Muscle of leg (tissue), 3 donors: ENCODE measurements at regions not wholly inside any gene's neighbourhood (a gene's known extent, or its start where the extent isn't known, plus 50 kb on each side); places are given as distances from the start of the nearest gene placed in this dataset.
A peak's percentile ranks its signal among the peaks of the same experiment; 100 is the strongest.
"Not testable (repeated sequence)": the region's sequence is repeated elsewhere in the genome, so short reads cannot be mapped to it uniquely, and the experiment has no call there.

ENCODE experiments used
- DNase-seq: peaks from one replicate; pipeline ENCODE4 v3.0.0; 2013
- H3K27ac ChIP-seq: one replicate; pipeline ENCODE4 v1.5.1; 2013; ENCODE audit warnings: mild to moderate bottlenecking, low read length, control low read depth
- H3K27me3 ChIP-seq: one replicate; pipeline ENCODE4 v1.6.1; 2013; ENCODE audit warnings: low read length; ENCODE audit not compliant: control insufficient read depth, insufficient read depth
- H3K36me3 ChIP-seq: one replicate; pipeline ENCODE4 v1.6.1; 2013; ENCODE audit warnings: low read length; ENCODE audit not compliant: control insufficient read depth, insufficient read depth
- H3K4me1 ChIP-seq: one replicate; pipeline ENCODE4 v1.6.1; 2013; ENCODE audit warnings: low read length; ENCODE audit not compliant: control insufficient read depth, insufficient read depth
- H3K4me3 ChIP-seq: one replicate; pipeline ENCODE4 v1.5.1; 2013; ENCODE audit warnings: low read length, control low read depth
- H3K9me3 ChIP-seq: replicated peaks from 2 replicates; pipeline ENCODE4 v1.6.1; 2013; ENCODE audit warnings: low read depth, low read length; ENCODE audit not compliant: control insufficient read depth
- WGBS: methylation state at CpG from one replicate; pipeline ENCODE4 v1.1.5; 2013; ENCODE audit warnings: missing lambda C conversion rate; ENCODE audit not compliant: insufficient coverage; 5-methylcytosine and 5-hydroxymethylcytosine counted together

- no peak overlapping the region for H3K4me3 ChIP-seq
- peaks cover 9% of the 10 kb centered on the region for H3K4me1 ChIP-seq
- no peaks in the 10 kb centered on the region for H3K27me3 ChIP-seq
- 4% methylated on average over 3 of the region's 4 CpGs for WGBS
- peak; percentile 90 for DNase-seq
- no peaks in the 10 kb centered on the region for H3K36me3 ChIP-seq
- peak overlapping the region; percentile 77 for H3K27ac ChIP-seq
- H3K9me3 ChIP-seq = no peaks in the 10 kb centered on the region
Measured at GRCh38 chr1:58968360-58968952, 184.6 kb upstream of the JUN start.

- H3K27ac ChIP-seq = peak overlapping the region; percentile 77
- not testable (repeated sequence) for DNase-seq, H3K4me3 ChIP-seq, H3K27me3 ChIP-seq, H3K36me3 ChIP-seq, H3K9me3 ChIP-seq, H3K4me1 ChIP-seq
Measured at GRCh38 chr1:58969176-58969575, 185.3 kb upstream of the JUN start.

DNA sequence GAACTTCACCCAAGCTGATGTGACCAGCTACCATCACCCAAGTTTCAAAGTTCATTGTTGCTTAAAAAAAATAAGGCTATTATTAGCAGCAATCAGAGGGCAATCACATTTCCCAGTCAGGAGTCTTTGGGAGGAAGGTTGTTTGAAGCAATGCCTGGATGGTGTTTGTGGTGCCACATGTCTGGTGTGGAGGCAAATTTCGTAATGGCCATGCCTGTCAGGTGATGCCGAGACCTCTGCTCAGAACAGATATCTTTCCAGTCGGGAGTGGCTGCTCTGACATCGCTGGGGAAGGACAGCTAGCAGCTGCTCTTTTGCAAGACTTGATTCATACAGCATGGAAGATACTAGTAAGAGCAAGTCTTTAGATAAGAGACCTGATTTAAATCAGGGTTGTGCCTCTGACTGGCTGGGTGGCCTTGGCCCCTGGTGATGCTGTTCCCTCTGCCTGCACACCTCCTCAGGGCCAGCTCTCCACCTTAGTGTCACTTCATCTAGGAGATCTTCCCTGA lies 187.8 kb upstream of the JUN start:
- Histone ChIP-seq H3K9me3 (no peaks in the 10 kb centered on the region), H3K27ac (no peak overlapping the region), H3K4me1 (peaks cover 9% of the 10 kb centered on the region), H3K36me3 (no peaks in the 10 kb centered on the region), H3K27me3 (no peaks in the 10 kb centered on the region), H3K4me3 (no peak overlapping the region)
- DNase-seq = peak; percentile 16
- WGBS = 68% methylated on average over 4 of the region's 4 CpGs

- H3K27me3 ChIP-seq = no peaks in the 10 kb centered on the region
- no peak for DNase-seq
- no CpG with 5 or more reads among the region's 3 CpGs for WGBS
Measured at GRCh38 chr1:58975888-58976287, 192.0 kb upstream of the JUN start.

DNA sequence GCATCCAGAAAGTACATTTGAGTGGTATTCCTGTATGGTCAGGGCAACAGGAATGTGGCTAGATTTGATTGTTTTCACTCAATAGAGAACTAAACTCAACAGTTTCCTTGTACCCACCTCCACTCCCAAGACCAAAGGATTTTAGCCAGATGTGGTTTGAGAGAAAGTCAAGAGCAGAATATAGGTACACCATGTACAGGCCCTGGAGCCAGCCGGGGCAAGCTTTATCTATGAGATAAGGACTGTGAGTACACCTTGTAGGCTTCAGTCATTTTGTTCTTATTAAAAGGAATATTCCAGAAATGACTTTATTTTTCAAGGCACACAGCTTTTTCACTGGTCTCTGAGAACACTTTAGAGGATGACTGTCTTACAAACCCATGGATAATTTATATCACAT lies 192.4 kb upstream of the JUN start:
- Histone ChIP-seq H3K4me1 (peaks cover 4% of the 10 kb centered on the region), H3K27me3 (no peaks in the 10 kb centered on the region), H3K27ac (no peak overlapping the region), H3K9me3 (no peaks in the 10 kb centered on the region), H3K36me3 (no peaks in the 10 kb centered on the region), H3K4me3 (no peak overlapping the region)
- WGBS = no CpG with 5 or more reads among the region's 1 CpG
- DNase-seq = no peak

More at GRCh38 chr1:58975888-58976287, 192.0 kb upstream of the JUN start:
- Histone ChIP-seq H3K4me1 (peaks cover 4% of the 10 kb centered on the region), H3K9me3 (no peaks in the 10 kb centered on the region), H3K36me3 (no peaks in the 10 kb centered on the region), H3K27ac (no peak overlapping the region), H3K4me3 (no peak overlapping the region)

DNA sequence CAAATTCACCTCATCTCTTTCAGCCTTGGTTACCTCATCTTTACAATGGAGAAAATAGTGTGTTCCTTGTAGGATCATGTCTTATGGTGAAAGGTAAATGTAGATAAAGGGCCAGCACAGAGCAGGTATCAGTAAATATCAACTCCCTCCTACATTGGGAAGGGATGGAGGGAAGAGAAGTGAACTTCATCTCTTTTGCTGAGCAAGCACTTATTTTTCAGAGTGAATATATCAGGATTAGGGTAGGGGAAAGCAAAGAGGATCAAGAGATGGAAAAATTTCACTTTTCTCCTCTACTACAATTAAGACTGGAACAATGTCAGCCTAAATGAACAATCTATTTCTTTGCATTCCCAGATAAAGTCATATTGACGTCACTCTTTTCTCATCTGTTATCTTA lies 193.8 kb upstream of the JUN start:
- Histone ChIP-seq H3K9me3 (no peaks in the 10 kb centered on the region), H3K27ac (no peak overlapping the region), H3K36me3 (no peaks in the 10 kb centered on the region), H3K27me3 (no peaks in the 10 kb centered on the region), H3K4me1 (peaks cover 8% of the 10 kb centered on the region), H3K4me3 (no peak overlapping the region)
- DNase-seq = no peak
- WGBS = no CpG with 5 or more reads among the region's 1 CpG

- no peak overlapping the region for H3K27ac ChIP-seq
- H3K9me3 ChIP-seq = no peaks in the 10 kb centered on the region
- no peak for DNase-seq
- H3K27me3 ChIP-seq = no peaks in the 10 kb centered on the region
- H3K36me3 ChIP-seq = no peaks in the 10 kb centered on the region
- no peak overlapping the region for H3K4me3 ChIP-seq
- peaks cover 11% of the 10 kb centered on the region for H3K4me1 ChIP-seq
- 79% methylated on average over 2 of the region's 2 CpGs for WGBS
Measured at GRCh38 chr1:58978096-58978495, 194.2 kb upstream of the JUN start.

- Histone ChIP-seq H3K9me3 (no peaks in the 10 kb centered on the region), H3K27me3 (no peaks in the 10 kb centered on the region), H3K4me1 (peaks cover 16% of the 10 kb centered on the region), H3K36me3 (no peaks in the 10 kb centered on the region), H3K4me3 (no peak overlapping the region), H3K27ac (no peak overlapping the region)
- WGBS = 60% methylated on average over 2 of the region's 3 CpGs
- DNase-seq = peak; percentile 73
Measured at GRCh38 chr1:58979086-58979485, 195.2 kb upstream of the JUN start.

DNA sequence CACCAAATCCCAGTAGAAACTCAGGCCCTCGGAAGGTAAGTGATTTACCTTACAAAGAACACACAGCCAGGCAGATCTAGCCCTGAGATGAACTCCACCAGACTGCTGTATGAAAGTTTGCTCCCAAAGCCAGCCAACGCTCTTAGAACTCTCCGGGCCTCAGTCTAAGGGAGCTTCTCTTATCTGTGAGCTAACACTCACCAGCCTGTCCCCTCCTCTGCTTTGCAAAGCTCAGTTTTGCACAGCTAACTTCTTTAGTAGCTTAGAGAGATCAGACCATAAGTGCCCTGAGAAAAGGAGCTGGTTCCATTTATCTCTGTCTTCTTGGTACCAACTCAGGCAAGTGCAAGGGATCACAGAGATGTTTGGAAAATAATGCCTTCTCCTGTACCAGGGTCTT lies 195.8 kb upstream of the JUN start:
- peaks cover 16% of the 10 kb centered on the region for H3K4me1 ChIP-seq
- no peak overlapping the region for H3K27ac ChIP-seq
- H3K27me3 ChIP-seq = no peaks in the 10 kb centered on the region
- DNase-seq = no peak
- WGBS = 100% methylated on average over 1 of the region's 3 CpGs
- H3K36me3 ChIP-seq = no peaks in the 10 kb centered on the region
- H3K9me3 ChIP-seq = no peaks in the 10 kb centered on the region
- no peak overlapping the region for H3K4me3 ChIP-seq

- DNase-seq = no peak
- no peaks in the 10 kb centered on the region for H3K9me3 ChIP-seq
- no peak overlapping the region for H3K27ac ChIP-seq
- H3K4me1 ChIP-seq = peaks cover 16% of the 10 kb centered on the region
- no peaks in the 10 kb centered on the region for H3K27me3 ChIP-seq
- WGBS = no CpG with 5 or more reads among the region's 1 CpG
- H3K36me3 ChIP-seq = no peaks in the 10 kb centered on the region
- H3K4me3 ChIP-seq = no peak overlapping the region
Measured at GRCh38 chr1:58981392-58981791, 197.5 kb upstream of the JUN start.
